ENCODE measurements at regions not wholly inside any gene's neighbourhood (a gene's known extent, or its start where the extent isn't known, plus 50 kb on each side); places are given as distances from the start of the nearest gene placed in this dataset.
A peak's percentile ranks its signal among the peaks of the same experiment; 100 is the strongest.
"Not testable (repeated sequence)": the region's sequence is repeated elsewhere in the genome, so short reads cannot be mapped to it uniquely, and the experiment has no call there.

DNA sequence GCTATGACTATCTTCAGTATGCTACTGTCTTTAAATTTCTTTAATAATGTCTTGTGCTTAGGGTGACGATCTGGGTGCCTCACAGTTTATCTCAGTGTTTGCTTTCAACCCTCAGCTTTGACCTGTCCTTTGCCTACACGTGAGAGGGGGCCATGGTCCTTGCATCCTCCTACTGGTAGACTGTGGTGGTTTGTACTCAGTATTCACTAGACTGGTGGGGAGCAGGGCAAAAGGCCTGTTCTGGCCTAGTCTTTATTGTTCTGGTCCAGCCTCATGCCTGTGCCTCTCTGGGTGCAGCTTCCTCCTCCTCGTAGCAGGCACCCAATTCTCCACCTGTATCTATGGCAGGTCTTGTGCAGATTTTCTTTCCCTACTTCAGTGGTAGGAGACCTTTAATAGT lies 354.9 kb downstream of the CD109 start:
- no peak for DNase-seq (ENCODE audit: low read depth)

GRCh38 chr6:74048387-74048786 lies 352.4 kb downstream of the CD109 start:
- DNase-seq (ENCODE audit: low read depth): no peak

DNA sequence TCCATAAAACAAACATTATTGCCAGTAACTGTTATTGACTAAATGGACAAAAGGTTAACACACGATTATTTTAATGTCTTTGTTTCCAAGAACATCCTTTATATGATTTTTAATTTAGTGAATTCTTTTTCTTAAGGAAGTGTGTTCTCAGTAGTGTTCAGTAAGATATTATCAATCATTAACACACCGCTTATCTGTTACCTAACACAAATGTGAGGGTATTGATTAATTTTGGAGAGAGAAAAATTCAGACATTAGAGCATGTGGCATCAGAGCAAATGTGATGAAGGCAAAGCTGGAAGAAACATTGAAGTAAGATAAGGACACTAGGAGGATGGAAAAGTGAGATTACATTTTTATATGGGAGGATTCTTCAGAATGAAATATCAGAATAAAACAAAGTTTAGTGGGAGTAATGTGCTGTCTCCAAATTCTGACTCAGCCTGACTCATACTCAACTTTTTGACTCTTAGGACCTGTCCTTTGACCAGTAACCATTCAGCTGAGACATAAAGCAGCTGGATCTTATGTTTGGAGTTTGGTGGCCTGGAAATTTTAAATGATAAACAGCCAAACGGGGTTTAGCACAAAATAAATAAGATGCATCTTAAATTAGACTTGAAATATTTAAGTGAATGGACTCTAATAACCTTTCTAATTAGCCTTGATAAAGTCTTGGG lies 348.6 kb downstream of the CD109 start:
- DNase-seq (ENCODE audit: low read depth): peak; percentile 72

DNA sequence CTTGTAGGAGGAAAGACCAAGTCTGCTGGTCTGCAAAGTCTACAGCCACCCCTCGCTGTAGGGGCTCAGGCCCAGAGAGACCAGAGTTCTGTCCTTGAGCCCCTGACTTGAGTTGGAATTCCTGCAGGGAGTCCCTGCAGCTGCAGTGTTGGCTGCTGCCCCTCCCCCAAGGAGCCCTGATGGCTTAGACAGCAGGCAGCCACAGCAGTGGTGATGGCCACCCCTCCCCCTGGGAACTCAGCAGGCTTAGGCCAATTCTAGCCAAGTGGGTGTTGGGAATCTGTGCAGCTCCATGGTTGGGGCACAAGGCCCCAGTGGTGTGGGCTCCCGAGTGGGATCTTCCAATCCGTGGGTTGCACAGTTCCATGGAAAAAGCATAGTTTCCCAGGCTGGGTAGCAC lies 345.4 kb downstream of the CD109 start:
- no peak for DNase-seq (ENCODE audit: low read depth)

DNA sequence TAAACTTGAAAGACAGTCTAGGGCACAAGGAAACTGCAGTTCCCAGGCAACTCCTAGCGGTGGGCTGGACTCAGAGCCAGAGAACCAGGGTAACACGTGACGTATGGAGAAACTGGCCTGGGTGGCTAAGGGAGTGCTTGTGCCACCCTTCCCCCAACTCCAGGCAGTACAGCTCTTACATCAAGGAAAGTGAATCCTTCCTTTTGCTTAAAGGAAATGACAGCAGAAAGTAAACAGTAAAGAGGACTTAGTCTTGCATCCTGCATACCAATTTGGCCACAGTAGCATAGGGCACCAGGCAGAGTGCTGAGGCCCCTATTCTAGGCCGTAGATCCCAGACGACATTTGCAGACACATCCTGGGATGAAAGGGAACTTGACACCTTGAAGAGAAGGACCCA lies 322.8 kb downstream of the CD109 start:
- DNase-seq (ENCODE audit: low read depth): peak; percentile 16

- DNase-seq (ENCODE audit: low read depth): no peak
Measured at GRCh38 chr6:74015427-74015826, 319.4 kb downstream of the CD109 start.

- no peak for DNase-seq (ENCODE audit: low read depth)
Measured at GRCh38 chr6:74000666-74001490, 304.9 kb downstream of the CD109 start.

DNA sequence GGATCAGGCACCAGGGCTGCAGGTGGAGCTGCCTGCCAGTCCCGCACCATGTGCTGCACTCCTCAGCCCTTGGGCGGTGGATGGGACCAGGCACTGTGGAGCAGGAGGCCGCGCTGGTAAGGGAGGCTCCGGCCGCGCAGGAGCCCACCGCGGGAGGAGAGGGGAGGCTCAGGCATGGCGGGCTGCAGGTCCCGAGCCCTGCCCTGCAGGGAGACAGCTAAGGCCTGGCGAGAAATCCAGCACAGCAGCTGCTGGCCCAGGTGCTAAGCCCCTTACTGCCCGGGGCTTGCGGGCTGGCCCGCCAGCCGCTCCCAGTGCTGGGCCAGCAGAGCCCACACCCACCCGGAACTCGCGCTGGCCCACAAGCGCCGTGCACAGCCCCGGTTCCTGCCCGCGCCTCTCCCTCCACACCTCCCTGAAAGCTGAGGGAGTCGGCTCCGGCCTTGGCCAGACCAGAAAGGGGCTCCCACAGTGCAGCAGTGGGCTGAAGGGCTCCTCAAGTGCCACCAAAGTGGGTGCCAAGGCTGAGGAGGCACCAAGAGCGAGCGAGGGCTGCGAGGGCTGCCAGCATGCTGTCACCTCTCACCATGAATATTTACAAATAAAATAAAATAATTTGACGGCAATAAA lies 294.7 kb downstream of the CD109 start:
- DNase-seq (ENCODE audit: low read depth): not testable (repeated sequence)

GRCh38 chr6:73989428-73989827 lies 293.4 kb downstream of the CD109 start:
- DNase-seq (ENCODE audit: low read depth): no peak

DNA sequence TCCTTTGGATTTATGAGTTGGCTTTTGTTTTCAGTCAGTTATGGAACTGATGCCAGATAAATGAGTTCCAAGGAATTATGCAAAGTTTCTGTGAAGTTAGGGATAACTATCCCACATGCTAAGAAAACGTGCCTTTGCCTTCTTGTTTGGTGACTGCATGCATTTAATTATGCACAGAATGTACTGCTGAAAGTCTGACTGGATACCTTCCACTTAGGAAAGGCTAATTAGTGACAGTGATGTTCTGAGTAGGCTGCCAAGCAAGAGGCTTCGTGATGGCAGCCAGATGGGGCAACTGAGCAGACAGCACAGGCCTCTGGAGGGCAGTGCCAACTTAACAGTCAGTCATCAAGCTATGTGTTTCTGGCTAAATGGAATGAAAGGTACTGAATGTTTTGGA lies 289.9 kb downstream of the CD109 start:
- peak; percentile 67 for DNase-seq (ENCODE audit: low read depth)

DNA sequence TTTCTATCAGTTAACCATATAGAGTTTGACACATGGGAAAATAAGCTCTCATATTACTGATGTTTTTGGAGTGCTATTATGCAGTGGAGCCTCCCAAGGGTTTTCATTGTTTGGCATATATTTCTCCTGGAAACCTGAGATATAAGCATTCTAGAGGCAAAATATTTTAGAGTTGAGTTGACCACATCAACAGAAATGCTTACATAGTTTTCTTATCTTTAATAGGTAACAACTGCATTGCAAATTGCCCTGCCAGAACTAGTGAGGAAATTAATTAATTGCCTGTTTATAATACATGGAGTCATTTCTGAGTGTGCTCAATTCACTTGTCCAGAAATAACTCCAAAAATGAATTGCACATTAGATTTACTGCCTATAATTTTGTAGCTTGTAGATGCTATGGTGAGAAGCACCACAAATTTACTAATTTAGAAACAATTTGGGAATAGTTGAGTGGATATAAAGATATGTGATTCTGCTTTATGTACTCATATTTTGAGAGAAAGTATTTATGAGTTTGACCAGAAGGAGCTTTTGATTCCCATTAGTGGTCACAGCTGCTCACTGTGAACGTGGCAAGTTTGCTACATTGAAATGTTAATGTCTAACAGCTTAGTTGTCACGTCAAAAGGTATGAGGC lies 288.7 kb downstream of the CD109 start:
- no peak for DNase-seq (ENCODE audit: low read depth)

GRCh38 chr6:73983367-73983766 lies 287.4 kb downstream of the CD109 start:
- peak; percentile 29 for DNase-seq (ENCODE audit: low read depth)

GRCh38 chr6:73980096-73980495 lies 284.1 kb downstream of the CD109 start:
- no peak for DNase-seq (ENCODE audit: low read depth)

- no peak for DNase-seq (ENCODE audit: low read depth)
Measured at GRCh38 chr6:73978330-73978729, 282.3 kb downstream of the CD109 start.

GRCh38 chr6:73972518-73972917 lies 276.5 kb downstream of the CD109 start:
- DNase-seq (ENCODE audit: low read depth): not testable (repeated sequence)

- peak; percentile 60 for DNase-seq (ENCODE audit: low read depth)
Measured at GRCh38 chr6:73969971-73970970, 274.3 kb downstream of the CD109 start.

- no peak for DNase-seq (ENCODE audit: low read depth)
Measured at GRCh38 chr6:73968221-73968757, 272.3 kb downstream of the CD109 start.

GRCh38 chr6:73965539-73966029 lies 269.6 kb downstream of the CD109 start:
- no peak for DNase-seq (ENCODE audit: low read depth)

GRCh38 chr6:73964241-73964854 lies 268.3 kb downstream of the CD109 start:
- peak; percentile 12 for DNase-seq (ENCODE audit: low read depth)

DNA sequence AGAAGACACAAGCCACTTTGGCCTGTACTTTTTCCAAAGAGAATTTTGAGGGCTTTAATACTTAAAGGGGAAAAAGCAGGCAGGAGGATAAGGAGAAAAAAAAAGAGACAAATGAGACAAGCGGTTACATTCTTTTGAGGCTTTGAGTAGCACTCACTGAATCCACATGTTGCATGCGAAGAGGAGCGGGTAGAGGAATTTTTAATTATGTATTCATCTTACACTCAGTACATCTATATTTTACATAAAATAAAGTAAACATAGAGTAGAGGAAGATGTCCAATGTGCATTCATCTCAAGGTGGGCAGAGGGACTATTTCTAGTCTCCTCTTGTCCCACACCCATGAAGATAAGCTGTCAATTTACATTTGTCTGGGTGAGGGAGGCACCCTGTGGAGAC lies 266.9 kb downstream of the CD109 start:
- no peak for DNase-seq (ENCODE audit: low read depth)

All from M059J (cell line).